GM12892 (cell line): ENCODE measurements at regions not wholly inside any gene's neighbourhood (a gene's known extent, or its start where the extent isn't known, plus 50 kb on each side); places are given as distances from the start of the nearest gene placed in this dataset.

Experiments
- POLR2A ChIP-seq: IDR thresholded peaks from 2 replicates; pipeline ENCODE4 v1.6.1; 2011; ENCODE audit warnings: low read depth, low read length, control low read depth
- TAF1 ChIP-seq: IDR thresholded peaks from 2 replicates; pipeline ENCODE4 v1.6.1; 2011; ENCODE audit warnings: low read depth, mild to moderate bottlenecking, control low read depth, low read length, borderline replicate concordance

DNA sequence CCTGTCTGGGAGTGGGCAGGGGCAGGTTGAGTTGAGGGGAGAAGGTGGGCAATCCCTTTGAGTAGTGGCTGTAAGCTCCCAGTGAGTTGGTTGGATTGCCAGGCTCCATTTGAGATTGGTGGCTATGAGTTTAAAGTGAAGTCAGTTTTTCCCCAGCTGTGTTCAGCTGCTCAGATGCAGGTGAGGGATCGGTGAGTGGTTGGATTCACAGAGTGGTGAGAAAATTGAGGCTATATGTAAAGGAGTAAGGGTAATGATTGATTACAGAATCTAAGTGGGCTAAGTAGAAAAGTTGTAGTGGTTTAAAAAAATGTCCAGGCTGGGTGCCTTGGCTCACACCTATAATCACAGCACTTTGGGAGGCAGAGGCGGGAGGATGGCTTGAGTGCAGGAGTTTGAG is 68.6 kb downstream of the GLRX5 start:
- TF ChIP-seq TAF1, result no peak
- TF ChIP-seq POLR2A, result no peak
